HG02943 (cell line): ENCODE measurements at regions not wholly inside any gene's neighbourhood (a gene's known extent, or its start where the extent isn't known, plus 50 kb on each side); places are given as distances from the start of the nearest gene placed in this dataset.
"Not testable (repeated sequence)": the region's sequence is repeated elsewhere in the genome, so short reads cannot be mapped to it uniquely, and the experiment has no call there.

Experiments used
- ATAC-seq: cut with Tn5 transposase; IDR thresholded peaks from one replicate; pipeline ENCODE4 v1.9.1; 2021; ENCODE audit warnings: mild to moderate bottlenecking, low read depth, moderate library complexity; ENCODE audit not compliant: unreplicated experiment

- no peak for ATAC-seq
These were observed 512.9 kb upstream of the PTGER4 start for GRCh38 chr5:40166802-40167201.

GRCh38 chr5:40165789-40166728, 513.7 kb upstream of the PTGER4 start:
- ATAC-seq, result no peak

GRCh38 chr5:40165106-40165788, 514.5 kb upstream of the PTGER4 start:
- no peak for ATAC-seq

DNA sequence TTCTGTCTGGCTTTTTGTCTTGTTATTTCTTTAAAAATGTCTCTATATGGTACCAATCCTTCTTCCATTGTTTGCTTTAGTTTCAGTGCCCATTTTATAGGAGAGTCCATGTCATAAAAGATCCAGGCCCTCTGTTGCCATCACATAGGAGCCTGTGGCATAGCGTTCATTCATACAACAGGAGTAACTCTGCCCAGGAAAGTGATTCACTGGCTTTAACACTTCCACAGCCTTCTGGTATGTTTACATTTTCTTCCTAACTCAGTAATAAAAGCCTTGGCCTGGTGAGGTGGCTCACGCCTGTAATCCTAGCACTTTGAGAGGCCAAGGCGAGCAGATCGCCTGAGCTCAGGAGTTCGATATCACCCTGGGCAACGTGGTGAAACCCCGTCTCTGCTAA, 519.3 kb upstream of the PTGER4 start:
- no peak for ATAC-seq

DNA sequence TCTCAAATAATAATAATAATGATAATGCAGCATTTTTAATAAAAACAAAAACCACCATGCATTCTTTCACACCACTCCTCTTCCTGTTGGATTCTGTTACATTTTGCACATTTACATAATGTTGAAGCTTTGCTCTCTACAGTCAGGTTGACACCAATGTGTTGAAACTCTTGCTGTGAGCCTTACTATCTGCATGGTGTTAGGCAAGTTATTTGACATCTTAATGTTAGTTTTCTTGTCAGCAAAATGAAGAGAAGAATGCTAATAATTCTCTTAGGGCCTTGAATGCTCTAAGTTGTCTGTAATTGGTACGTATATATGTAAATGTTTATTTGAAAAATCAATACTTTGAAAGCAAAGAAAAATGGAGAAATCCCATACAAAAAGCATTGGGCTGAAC, 525.5 kb upstream of the PTGER4 start:
- no peak for ATAC-seq

- ATAC-seq, result no peak
These were observed 528.8 kb upstream of the PTGER4 start for GRCh38 chr5:40150896-40151295.

GRCh38 chr5:40141896-40142295, 537.8 kb upstream of the PTGER4 start:
- no peak for ATAC-seq

DNA sequence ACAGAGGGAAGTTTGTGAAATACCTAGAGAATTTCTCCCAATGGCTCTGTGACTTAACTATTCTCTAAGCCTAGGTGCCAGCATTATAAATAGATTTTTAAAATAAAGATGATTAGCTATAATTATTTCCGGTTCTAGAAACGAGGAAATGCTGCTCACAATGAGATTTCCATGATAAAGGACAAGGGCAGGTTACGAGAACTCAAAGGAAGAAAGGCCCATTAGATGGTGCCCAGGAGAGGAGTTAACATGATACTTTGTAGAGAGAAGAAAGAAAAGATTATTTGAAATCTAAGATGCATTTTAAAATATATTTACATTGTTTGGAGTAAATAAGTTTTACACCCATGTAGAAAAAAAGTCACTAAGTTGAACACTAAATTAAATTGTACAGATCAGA, 538.3 kb upstream of the PTGER4 start:
- ATAC-seq, result no peak

DNA sequence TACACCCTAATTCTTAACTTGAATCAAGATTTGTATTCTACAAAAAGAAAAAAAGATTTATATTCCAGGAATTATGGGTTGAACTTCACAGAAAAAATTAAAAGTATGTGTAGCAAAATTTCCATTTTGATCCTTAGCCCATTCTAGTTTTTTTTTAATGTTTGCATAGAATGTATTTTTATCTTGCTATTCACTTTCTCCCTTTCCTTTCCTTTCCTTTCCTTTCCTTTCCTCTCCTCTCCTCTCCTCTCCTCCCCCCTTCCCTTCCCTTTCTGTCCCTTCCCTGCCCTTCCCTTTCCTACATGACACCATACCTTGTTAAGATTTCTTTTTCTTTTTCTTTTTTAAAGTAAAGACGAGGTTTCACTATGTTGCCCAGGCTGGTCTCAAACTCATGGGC, 542.5 kb upstream of the PTGER4 start:
- ATAC-seq, result no peak

- ATAC-seq, result no peak
These were observed 544.7 kb upstream of the PTGER4 start for GRCh38 chr5:40134883-40135520.

GRCh38 chr5:40124367-40124766, 555.3 kb upstream of the PTGER4 start:
- no peak for ATAC-seq

- no peak for ATAC-seq
These were observed 558.5 kb upstream of the PTGER4 start for GRCh38 chr5:40121236-40121635.

DNA sequence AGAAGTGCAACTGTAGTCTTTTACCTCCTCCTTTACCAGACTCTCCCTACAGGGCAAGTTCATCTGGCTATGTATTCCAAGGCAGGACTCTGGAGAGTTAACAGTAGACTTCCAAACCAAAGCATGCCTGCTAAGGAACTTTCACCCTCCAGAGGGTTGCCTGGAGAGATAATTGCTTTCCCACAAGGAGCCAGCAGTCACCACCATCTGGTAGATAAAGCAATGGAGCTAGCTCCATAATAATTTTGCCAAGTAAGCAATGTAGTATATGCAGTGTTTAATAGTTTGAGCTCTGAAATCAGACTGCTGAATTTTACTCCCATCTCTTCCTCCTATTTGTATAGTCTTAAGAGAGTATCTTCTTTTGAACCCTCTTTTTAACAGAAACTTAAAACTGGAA, 566.8 kb upstream of the PTGER4 start:
- ATAC-seq, result no peak

GRCh38 chr5:40111036-40111435, 568.7 kb upstream of the PTGER4 start:
- ATAC-seq, result not testable (repeated sequence)

DNA sequence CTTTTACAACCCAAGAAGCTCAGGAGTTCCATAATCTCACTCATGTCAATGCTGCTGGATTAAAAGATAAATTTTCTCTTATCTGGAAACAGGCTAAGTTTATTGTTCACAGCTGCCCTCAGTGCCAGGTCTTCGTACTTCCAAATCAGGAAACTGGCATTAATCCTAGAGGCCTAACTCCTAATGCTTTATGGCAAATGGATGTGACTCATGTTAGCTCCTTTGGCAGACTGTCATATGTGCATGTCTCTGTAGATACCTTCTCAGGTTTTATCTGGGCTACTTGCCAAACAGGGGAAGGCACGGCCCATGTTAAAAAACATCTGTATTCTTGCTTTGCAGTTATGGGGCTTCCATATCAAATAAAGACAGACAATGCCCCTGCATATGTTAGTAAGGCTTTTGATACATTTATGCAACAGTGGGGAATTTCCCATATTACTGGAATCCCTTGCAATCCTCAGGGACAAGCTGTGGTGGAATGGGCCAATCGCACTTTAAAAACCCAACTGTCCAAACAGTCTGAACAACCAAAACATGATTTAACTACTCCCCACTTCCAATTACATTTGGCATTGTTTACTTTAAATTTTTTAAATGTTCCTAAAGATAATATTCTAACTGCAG, 570.8 kb upstream of the PTGER4 start:
- not testable (repeated sequence) for ATAC-seq

DNA sequence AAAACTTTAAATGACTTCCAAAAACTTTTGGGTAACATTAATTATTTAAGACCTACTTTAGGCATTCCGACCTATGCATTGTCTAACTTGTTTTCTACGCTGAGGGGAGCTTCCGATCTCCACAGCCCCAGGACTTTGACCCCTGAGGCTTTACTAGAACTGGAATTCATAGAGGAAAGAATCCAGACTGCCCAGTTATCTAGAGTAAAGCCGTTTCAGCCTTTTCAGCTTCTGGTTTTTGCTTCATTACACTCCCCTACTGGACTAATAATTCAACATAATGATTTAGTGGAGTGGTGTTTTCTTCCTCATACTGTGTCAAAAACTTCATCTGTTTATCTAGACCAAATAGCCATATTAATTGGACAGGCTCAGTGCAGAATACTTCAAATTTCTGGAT, 571.9 kb upstream of the PTGER4 start:
- ATAC-seq, result not testable (repeated sequence)

- ATAC-seq, result no peak
These were observed 572.9 kb upstream of the PTGER4 start for GRCh38 chr5:40106847-40107246.

- ATAC-seq, result no peak
These were observed 581.4 kb upstream of the PTGER4 start for GRCh38 chr5:40098313-40098712.

- no peak for ATAC-seq
These were observed 586.2 kb upstream of the PTGER4 start for GRCh38 chr5:40093550-40093949.

DNA sequence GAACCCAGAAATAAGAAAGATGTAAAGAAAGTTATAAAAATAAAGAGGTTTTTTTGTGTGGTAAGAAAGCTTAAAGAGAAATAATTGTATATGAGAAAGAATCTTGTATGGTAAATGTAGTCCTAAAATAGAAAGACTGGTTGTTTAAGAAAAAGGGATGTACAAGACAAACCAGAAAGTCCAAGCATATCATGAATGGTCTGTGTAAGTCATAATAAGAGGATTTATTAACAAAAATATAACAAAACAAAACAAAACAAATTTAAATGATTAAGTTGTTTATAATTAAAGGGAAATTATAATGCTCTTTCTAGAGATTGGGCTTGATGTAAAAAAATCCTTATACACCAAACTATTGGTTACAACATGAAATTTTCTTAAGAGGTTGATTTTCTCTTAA, 590.4 kb upstream of the PTGER4 start:
- no peak for ATAC-seq

DNA sequence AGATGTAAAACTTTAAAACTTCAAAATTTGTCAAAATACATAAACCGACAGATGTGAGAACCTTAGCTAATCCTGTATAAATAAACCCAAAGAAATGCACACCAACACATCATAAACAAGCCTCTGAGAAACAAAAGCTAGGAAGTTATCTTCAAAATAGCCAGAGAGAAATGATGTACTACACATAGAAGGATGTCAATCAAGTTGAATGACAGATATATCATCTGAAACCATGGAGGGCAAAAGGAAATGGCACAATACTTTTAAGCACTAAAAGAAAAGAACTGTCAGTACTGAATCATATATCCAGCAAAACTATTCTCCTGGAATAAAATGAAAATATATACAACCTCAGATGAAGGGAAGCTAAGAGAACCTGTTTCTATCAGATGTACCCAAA, 595.1 kb upstream of the PTGER4 start:
- ATAC-seq, result no peak
